ENCODE measurements at regions not wholly inside any gene's neighbourhood (a gene's known extent, or its start where the extent isn't known, plus 50 kb on each side); places are given as distances from the start of the nearest gene placed in this dataset.

GRCh38 chr4:159009521-159009920 is 93.4 kb upstream of the RAPGEF2 start:
- TF ChIP-seq CTCF (conservative IDR thresholded peaks at IDR 0.05 in 1 of 2, IDR thresholded peaks at IDR 0.05 in 1 of 2; ENCODE audit: low read depth in 1 of 2, low read length in 2 of 2) (no peak), EZH2 (IDR thresholded peaks at IDR 0.05; ENCODE audit: low read length, missing control alignments) (no peak)
